ENCODE measurements at regions not wholly inside any gene's neighbourhood (a gene's known extent, or its start where the extent isn't known, plus 50 kb on each side); places are given as distances from the start of the nearest gene placed in this dataset.

DNA sequence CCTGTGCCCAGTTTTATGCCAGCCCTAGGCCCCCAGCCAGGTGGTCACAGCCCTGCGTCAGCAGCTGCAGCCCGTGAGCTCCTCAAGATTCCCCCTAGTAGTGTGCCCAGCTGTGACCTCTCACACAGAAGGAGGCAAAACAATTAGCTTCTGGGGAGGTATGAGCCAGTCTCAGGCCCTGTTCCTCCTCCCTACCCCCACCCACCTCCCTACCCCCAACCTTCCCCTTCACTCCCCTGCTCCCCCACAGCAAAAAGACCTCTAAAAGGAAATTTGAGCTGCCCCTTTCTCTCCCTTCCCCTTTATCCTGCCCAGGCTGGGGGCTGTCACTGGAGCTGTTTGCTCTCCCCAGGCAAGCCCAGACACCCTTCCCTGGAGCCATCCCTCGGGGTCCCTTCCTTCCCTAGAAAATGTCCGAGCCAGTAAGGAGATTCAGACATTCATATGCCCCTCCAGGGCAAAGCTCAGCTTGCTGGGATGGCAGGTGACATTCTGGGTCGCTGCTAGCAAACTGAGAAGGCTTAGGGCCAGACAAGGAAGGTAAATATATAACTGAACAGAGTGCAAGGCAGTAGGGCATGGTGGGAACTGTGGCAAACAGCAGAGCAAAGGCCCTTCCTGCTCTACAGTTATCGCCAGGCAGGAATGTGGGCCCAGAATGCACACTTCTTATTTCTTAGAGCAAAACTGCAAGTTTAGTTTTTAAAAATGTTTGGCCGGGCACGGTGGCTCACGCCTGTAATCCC lies 300.2 kb downstream of the MN1 start:
- no peak for TF ChIP-seq CTCF (IDR thresholded peaks at IDR 0.05)
- H3K36me3 ChIP-seq, result no peaks in the 10 kb centered on the region
- H3K27ac ChIP-seq, result no peak overlapping the region
- no peak overlapping the region for H3K4me3 ChIP-seq (ENCODE audit: low read depth in 1 of 2, low read length in 1 of 2)
- no peaks in the 10 kb centered on the region for H3K9me3 ChIP-seq
- no peaks in the 10 kb centered on the region for H3K4me1 ChIP-seq (ENCODE audit: control insufficient read depth in 1 of 2, insufficient read depth in 1 of 2, low read depth in 1 of 2, low read length in 1 of 2)
- no peaks in the 10 kb centered on the region for H3K27me3 ChIP-seq

DNA sequence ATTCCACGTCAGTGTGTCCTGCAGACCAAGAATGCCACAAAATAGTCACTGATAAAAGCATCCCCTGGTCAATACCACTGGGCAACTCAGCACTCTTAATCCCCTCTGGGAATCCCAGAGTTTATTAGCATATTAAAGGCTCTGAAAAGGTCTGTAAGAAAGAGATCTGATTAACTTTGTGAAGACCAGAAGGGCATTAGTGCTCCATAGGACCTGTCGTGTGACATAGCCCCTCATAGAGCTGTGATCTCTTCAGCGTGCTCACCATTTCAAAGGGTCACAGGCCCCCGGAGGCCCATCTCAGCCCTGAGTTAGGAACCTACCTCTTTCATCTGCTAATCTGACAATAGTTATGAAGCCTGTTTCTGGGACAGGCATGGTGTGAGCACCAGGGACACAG lies 299.2 kb downstream of the MN1 start:
- no peak for TF ChIP-seq CTCF (IDR thresholded peaks at IDR 0.05)
- Histone ChIP-seq H3K27me3 (no peaks in the 10 kb centered on the region), H3K36me3 (no peaks in the 10 kb centered on the region), H3K4me1 (ENCODE audit: control insufficient read depth in 1 of 2, insufficient read depth in 1 of 2, low read depth in 1 of 2, low read length in 1 of 2) (no peaks in the 10 kb centered on the region), H3K27ac (no peak overlapping the region), H3K9me3 (no peaks in the 10 kb centered on the region), H3K4me3 (ENCODE audit: low read depth in 1 of 2, low read length in 1 of 2) (no peak overlapping the region)

GRCh38 chr22:27504360-27505253 lies 296.9 kb downstream of the MN1 start:
- no peaks in the 10 kb centered on the region for H3K27me3 ChIP-seq
- no peaks in the 10 kb centered on the region for H3K4me1 ChIP-seq (ENCODE audit: control insufficient read depth in 1 of 2, insufficient read depth in 1 of 2, low read depth in 1 of 2, low read length in 1 of 2)
- no peaks in the 10 kb centered on the region for H3K9me3 ChIP-seq
- no peak overlapping the region for H3K27ac ChIP-seq
- no peak for TF ChIP-seq CTCF (IDR thresholded peaks at IDR 0.05)
- no peaks in the 10 kb centered on the region for H3K36me3 ChIP-seq
- H3K4me3 ChIP-seq (ENCODE audit: low read depth in 1 of 2, low read length in 1 of 2), result no peak overlapping the region

GRCh38 chr22:27507111-27507611 lies 294.4 kb downstream of the MN1 start:
- no peaks in the 10 kb centered on the region for H3K27me3 ChIP-seq
- no peaks in the 10 kb centered on the region for H3K36me3 ChIP-seq
- H3K27ac ChIP-seq, result no peak overlapping the region
- H3K4me1 ChIP-seq (ENCODE audit: control insufficient read depth in 1 of 2, insufficient read depth in 1 of 2, low read depth in 1 of 2, low read length in 1 of 2), result no peaks in the 10 kb centered on the region
- no peaks in the 10 kb centered on the region for H3K9me3 ChIP-seq
- no peak for TF ChIP-seq CTCF (IDR thresholded peaks at IDR 0.05)
- no peak overlapping the region for H3K4me3 ChIP-seq (ENCODE audit: low read depth in 1 of 2, low read length in 1 of 2)

GRCh38 chr22:27507935-27508526 lies 293.5 kb downstream of the MN1 start:
- H3K9me3 ChIP-seq, result no peaks in the 10 kb centered on the region
- no peak for TF ChIP-seq CTCF (IDR thresholded peaks at IDR 0.05)
- H3K4me1 ChIP-seq (ENCODE audit: control insufficient read depth in 1 of 2, insufficient read depth in 1 of 2, low read depth in 1 of 2, low read length in 1 of 2), result no peaks in the 10 kb centered on the region
- no peak overlapping the region for H3K27ac ChIP-seq
- no peaks in the 10 kb centered on the region for H3K36me3 ChIP-seq
- no peaks in the 10 kb centered on the region for H3K27me3 ChIP-seq
- no peak overlapping the region for H3K4me3 ChIP-seq (ENCODE audit: low read depth in 1 of 2, low read length in 1 of 2)
